HL-60 (cell line): ENCODE measurements at regions not wholly inside any gene's neighbourhood (a gene's known extent, or its start where the extent isn't known, plus 50 kb on each side); places are given as distances from the start of the nearest gene placed in this dataset.

Experiments used
- GABPA ChIP-seq: IDR thresholded peaks from 2 replicates; pipeline ENCODE4 v1.6.1; 2012; ENCODE audit warnings: low read depth
- REST ChIP-seq: IDR thresholded peaks from 2 replicates; pipeline ENCODE4 v1.6.1; 2012; ENCODE audit warnings: low read depth; ENCODE audit not compliant: insufficient replicate concordance
- TF ChIP-seq, protein P1 (sequence below): IDR thresholded peaks from one replicate; pipeline ENCODE4 v1.5.1; 2011; ENCODE audit warnings: low read length, control low read depth, inconsistent platforms; ENCODE audit not compliant: insufficient read depth

- TF ChIP-seq, protein P1, sequence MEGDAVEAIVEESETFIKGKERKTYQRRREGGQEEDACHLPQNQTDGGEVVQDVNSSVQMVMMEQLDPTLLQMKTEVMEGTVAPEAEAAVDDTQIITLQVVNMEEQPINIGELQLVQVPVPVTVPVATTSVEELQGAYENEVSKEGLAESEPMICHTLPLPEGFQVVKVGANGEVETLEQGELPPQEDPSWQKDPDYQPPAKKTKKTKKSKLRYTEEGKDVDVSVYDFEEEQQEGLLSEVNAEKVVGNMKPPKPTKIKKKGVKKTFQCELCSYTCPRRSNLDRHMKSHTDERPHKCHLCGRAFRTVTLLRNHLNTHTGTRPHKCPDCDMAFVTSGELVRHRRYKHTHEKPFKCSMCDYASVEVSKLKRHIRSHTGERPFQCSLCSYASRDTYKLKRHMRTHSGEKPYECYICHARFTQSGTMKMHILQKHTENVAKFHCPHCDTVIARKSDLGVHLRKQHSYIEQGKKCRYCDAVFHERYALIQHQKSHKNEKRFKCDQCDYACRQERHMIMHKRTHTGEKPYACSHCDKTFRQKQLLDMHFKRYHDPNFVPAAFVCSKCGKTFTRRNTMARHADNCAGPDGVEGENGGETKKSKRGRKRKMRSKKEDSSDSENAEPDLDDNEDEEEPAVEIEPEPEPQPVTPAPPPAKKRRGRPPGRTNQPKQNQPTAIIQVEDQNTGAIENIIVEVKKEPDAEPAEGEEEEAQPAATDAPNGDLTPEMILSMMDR, result no peak
- TF ChIP-seq REST (no peak), GABPA (no peak)
Observed at GRCh38 chr17:13729466-13730134, 127.9 kb upstream of the HS3ST3A1 start.
